CD4-positive, alpha-beta T cell treated with Interleukin-15 for 1 hour (primary cell): ENCODE measurements at regions not wholly inside any gene's neighbourhood (a gene's known extent, or its start where the extent isn't known, plus 50 kb on each side); places are given as distances from the start of the nearest gene placed in this dataset.

ENCODE experiments used
- DNase-seq: peaks from one replicate; pipeline ENCODE4 v3.0.0-alpha.2; 2020

DNA sequence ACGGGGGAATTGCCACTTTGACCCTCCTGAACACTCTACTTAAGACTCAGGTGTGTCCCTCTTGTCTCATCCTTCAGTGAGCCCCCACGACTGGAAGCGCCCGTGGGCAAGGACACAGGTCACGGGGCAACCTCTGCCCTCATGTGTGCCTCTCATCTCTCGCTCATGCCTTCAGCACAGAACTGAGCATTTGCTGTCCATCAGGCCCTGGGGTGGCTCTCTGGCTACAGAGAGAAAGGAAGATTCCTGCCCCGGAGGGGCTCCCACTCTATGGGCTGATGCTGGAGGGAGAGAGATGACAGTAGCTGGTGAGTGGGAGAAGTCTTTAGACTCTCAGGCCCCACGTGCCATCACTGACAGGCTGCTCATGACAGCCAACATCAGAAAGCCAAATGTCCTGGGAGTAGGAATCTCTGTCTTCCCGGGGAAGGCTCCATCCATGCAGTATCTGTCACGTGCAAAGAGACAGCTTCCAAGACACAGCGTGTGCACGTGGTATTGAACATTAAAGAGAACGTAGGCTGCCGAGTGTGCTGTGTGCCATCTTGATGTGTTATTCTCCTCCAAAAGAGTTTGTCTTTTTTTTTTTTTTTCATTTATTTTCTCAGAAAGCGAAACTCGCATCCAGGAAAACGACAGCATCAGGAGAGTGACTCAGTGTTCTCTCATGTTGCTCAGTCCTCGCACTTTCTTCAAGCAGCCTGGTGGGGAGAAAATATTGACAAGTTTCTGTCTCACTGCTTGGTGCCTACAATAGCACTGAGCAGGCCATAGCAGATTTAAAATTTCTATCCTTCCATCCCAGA is 190.5 kb downstream of the GAS1 start:
- no peak for DNase-seq

DNA sequence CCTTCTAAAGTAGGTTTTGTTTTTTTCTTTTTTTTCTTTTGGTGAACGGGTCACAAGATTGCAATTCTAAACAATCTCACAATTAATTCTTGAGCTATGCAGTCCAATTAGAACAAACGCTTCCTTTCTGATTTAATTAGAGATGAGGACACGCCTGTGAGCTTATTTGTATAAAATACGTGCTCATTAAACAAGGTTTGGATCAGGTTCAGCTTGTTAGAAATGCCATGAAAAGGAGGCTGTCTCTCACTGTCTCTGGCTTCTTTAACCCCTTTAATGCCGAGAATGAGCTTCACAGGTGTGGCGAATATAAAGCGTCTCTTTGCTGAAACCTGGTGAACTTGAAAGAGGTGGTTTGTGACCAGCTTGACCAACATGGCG is 191.8 kb downstream of the GAS1 start:
- no peak for DNase-seq

DNA sequence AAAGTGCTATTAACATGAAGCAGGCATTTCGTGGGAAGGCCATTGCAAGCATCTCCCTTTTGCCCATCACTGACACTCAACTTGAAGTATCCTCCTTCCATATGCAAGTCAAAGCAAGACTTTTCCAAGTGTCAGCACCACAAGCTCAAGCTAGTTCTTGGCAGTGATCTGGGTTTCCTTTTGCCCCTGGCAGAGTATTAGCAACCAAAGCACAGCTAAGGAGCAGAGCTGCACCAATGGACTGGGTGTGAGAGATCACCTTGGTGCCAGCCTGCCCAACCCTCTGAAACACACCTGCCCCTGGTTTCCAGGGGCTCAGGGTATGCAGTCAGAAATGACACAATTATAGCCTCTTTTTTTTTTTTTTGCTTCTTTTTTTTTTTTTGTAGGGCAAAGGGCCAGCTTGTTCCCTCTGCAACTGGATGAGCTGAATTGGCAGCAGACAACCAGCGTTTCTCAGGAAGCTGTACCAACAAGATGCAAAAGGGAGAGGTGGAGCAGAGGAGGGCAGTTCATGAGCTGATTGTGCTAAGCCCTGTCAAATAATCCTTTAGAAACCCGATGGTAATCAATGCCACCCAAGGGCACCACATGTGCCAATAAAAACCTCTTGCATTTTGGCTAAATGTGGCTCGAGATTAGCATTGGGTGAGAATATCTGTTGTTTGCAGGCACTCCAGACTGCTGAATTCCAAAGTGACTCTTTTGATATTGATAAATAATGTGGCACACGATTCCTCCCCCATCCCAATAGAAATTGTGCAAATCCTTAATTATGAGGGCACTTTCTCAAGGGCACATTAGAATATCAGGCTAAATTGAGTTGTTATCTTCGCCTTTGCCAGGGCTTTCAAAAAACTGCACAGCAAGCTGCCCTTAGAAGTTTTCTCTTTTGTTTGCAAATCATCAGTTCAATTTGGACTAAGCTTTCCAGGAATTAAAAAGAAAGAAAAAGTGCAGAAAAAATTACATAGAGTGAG is 192.4 kb downstream of the GAS1 start:
- DNase-seq: no peak

DNA sequence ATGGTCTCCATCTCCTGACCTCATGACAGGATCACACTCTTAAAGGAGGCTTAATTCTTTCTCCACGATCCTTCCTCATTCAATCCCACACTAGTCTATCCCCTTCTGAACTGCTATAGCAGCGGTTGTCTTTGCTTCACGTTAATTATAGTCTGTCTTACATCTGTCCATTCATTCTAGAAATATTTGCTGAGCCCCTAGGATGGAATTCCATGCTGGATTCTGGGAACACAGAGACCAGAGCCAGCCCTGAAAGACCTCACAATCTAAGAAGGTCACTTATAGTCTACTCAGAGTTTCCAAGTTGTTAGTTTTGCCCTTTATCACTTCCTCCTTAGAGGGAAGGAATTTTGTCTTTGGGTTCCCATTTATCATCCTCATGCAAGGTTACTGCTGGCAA is 193.5 kb downstream of the GAS1 start:
- no peak for DNase-seq

DNA sequence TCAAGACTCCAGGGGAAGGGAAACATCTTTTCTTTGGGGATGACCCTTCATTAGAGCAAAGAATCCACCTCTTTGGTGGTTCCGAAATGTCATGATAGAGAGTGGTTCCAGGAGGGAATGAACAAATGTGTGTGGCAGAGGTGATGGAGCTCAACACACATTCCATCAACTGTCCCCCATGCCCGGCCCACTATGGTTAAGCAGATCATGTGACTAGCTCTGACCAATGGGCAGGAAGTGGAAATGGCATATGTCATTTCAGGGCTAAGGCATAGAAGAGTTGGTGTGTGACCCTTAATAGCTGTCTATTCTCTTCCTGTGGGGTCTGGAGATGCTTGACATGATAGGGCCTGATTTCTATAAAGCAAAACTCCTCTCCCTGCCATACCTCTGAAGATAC is 194.6 kb downstream of the GAS1 start:
- no peak for DNase-seq

DNA sequence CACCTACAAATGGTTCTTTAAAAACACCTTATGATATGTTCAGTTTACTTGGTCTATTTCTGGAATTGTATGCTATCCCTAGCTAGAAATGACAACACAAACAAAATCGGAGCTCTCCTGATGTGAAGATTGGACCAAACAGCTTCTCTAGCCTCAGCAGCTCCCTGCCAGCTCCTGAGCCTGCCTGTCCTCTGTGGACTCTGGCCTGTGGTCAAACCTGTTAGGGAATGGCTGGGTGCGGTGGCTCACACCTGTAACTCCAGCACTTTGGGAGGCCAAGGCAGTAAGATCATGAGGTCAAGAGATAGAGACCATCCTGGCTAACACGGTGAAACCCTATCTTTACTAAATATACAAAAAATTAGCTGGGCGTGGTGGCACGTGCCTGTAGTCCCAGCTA is 195.3 kb downstream of the GAS1 start:
- DNase-seq: no peak

DNA sequence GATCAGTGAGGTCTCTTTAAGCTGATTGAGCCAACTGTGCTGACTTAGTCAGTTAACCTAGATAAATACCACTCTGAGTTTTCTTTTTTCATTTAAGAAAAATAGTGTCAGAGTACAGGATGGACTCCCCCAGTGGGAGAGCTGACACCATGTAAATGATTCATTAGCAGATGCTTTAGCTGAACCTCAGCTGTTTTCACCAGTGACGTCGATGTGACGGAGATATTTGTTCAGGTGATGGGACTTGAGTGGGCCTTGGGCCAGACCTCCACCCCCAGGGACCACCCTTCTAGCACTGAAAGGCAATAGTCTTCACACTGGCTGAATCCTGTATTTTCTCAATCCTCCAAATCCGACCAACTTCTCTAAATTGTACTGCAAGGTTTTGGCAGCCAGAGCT is 196.1 kb downstream of the GAS1 start:
- DNase-seq: no peak

DNA sequence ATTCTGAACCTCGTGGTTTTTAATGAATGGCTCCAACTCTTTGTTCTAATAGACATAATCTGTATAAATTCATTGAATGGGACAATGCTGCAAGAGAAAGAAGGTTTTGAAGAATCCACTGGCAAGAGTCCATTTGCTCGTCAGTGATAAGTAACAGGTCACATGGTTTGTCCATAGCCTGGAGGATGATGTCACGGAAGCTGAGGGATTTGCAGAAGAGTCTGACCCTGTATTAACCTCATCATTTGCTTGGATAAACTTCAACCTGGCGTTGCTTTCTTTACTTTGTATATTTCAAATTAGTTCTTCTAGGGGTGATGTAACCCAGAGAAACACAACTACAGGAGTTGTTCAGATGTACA is 197.4 kb downstream of the GAS1 start:
- no peak for DNase-seq

DNA sequence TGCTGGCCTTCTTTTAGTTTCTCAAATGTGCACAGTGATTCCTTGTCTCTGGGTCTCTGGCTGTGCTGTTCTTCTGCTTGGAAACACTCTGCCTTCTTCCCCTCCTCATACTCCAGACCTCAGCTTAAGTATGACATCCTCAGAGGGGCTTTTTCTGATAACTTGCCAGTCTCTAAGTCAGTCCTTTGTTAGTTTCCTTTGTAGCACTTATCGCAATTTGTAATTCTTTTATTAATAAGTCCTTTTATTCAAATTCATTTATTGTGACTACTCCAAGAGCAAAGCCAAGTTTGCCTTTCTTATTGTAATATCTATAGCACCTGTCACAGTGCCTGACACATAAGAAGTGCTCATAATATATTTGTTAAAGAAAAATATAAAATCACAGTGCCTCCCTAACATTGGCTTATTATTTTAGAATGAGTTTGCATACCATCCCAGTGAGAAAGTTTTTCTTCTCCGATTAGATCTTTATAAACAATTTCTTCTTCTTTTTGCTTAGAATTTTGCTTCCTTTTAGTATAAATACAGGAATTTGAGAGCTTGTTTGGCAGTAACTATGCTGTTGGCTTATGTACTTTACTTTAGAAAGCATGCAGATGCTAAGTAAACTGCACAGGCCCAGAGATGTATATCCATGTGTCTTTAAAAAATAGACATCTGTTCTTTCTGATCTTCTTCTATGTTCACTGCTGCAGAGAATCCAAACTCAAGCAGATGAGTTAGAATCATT is 198.0 kb downstream of the GAS1 start:
- no peak for DNase-seq

DNA sequence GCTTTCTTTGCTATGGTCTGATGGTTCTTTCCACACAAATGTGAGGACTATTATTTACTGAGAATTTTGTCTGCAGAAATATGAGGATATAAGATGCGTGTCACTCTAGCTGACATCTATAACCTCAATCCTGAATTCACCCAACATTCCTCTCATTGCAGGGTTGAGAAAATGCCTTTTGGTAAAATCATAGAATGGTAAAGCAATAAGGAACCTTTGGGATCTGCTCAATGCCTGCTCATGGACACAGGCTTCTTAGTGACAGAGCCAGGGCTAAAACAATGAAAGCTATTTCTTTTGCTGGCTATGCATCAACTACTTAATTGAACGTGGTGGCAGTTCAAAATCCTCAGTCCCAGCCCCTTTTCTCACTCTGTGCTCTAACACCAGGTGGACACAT is 199.6 kb downstream of the GAS1 start:
- no peak for DNase-seq

DNA sequence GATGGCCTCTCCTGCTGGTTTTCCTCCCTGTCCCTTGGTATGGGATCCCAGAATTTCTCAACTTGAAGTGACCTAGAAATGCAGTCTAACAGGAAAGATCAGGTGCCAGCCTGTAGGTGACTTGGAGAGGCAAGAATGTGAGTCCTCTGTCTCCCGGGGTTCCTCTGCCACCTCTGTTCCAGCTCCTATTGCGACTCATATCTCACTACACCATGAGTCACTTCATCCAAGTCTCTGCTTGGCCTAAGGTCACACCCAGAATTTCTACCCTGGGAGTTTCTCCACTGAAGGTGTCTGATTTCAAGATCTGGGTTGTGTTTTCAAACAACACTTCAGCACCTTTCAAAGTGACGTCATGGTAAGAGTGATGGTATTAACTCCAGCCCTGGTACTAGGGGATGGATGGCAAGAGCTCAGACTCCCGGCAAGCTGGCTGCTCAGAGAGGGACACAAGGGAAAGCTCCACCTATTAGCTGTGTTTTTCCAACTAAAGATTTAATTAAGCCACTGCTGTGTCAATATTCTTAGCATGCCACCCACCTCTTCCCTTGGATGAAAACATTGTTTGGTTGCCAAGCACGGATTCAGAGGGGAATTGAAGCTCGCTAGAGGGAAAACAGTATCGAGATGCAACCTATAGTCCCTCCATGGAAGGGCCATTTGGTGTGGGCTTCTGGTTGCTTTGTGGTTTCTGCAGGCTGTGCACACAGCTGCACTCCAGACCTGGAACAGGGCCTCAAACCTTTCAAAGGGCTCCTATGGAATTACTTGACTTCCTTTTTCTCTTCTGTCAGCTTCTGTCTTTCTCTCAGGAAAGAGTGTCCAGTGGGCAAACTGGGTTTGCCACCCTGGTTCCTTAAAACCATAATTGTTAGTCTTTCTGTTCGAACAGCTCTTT is 205.7 kb downstream of the GAS1 start:
- no peak for DNase-seq

DNA sequence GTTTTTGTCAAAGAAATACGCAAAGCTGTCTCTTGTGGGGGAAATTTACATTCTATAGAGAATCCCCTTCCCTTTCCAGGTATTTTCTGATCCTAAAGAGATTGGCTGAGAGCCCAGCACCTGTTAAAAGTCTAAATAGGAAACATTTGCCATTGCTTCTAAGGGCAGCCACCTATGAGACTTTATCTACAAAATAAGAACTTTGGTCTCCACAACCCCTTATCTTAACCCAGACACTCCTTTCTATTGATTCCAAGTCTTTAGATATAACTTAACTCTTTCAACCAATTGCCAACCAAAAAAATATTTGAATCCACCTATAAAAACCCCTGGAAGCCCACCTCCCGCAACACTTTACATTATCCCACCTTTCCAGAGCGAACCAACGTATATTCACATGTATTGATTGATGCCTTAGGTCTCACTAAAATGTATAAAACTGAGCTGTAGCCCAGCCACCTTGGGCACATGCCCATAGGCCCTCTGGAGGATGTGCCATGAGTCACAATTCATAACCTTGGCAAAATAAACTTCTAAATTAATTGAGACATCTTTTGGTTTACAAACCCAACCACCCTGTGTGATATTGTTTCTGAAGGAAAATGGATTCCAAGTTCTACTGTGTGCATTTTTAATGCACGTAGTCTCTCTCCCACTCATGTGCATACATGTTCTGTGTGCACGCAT is 211.4 kb downstream of the GAS1 start:
- DNase-seq: no peak

DNA sequence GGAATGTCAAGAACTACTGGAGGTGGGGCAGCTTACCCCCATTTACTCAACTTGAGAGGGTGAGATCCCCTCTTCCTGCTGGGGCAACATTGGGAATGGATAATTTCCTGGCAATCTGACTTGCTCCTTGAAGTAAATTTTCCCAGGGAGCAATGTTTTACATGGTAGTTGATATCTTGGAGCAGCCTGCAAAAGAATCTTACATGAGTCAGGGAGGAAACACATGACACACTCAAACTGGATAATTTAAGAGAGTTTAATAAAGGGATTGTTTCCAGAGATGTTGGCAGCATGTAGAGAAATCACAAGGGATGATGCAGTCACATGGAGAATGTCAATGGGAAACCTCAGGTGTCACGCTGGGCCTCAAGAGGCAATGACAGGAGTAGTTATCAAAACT is 212.5 kb downstream of the GAS1 start:
- DNase-seq: no peak

DNA sequence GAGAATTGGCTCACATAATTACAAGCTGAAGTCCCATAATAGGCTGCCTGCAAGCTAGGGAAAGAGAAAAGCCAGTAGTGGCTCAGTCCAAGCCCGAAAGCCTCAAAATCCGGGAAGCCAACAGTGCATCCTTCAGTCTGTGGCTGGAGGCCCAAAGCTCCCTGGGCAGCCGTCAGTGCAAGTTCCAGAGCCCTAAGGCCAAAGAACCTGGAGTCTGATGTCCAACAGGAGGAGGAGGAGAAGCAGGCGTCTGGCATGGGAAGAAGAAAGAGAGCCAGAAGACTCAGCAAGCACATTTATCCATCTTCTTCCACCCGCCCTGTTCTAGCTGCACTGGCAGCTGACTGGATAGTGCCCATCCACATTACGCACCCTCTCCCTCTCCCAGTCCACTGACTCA is 213.4 kb downstream of the GAS1 start:
- DNase-seq: no peak

DNA sequence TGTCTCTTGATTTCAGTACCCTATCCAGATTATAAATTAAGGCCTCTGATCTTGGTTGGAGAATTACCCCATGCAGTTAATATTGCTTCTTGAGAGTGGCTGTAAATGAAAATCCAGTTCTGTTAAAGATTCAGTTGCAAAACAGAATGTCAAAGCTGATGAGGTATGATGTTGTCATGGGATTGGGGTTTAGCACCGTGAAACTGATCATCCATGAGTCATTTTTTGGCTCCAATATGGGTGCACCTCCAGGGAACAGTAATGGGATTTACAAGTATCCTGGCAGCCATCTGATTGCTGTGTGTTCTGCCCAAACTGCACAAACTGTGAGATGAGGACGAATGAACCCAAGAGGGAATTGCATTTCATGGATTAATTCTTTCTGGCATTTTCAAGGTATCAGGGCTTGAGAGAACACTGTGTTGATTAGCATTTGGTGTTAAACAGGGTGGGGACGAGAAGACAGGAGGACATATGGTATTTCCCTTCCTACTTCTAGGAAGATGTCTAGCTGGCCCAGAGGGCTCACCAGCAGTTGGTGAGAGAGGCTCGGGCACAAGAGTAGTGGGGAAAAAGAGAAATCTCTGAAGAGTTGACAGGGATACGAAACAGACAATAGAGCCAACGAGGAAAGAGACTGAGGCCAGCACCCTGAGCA is 214.7 kb downstream of the GAS1 start:
- DNase-seq: no peak

DNA sequence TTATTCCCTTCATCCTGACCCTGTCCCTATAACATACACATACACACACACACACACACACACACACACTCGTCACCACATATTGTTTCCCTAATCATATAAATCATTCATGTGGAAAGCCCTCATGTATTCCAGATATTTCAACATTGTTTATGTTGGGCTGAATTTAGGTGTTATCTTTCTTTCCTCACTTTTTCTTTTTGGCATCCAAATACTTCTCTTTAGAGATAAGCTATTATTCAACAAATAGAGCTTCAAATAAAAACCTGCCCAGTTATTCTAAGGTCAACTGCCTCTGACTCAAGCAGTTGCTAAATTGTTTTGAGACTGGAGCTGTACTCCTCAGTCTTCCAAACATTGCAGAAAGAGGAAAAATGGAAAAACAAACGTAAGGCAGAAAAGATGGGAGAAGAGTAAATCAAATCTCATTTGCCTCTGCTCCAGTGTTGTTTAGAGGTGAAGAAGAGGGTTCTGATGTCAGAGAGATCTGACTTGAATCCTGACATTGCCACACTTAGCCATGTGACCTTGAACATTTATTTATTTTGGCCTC is 215.7 kb downstream of the GAS1 start:
- DNase-seq: no peak

DNA sequence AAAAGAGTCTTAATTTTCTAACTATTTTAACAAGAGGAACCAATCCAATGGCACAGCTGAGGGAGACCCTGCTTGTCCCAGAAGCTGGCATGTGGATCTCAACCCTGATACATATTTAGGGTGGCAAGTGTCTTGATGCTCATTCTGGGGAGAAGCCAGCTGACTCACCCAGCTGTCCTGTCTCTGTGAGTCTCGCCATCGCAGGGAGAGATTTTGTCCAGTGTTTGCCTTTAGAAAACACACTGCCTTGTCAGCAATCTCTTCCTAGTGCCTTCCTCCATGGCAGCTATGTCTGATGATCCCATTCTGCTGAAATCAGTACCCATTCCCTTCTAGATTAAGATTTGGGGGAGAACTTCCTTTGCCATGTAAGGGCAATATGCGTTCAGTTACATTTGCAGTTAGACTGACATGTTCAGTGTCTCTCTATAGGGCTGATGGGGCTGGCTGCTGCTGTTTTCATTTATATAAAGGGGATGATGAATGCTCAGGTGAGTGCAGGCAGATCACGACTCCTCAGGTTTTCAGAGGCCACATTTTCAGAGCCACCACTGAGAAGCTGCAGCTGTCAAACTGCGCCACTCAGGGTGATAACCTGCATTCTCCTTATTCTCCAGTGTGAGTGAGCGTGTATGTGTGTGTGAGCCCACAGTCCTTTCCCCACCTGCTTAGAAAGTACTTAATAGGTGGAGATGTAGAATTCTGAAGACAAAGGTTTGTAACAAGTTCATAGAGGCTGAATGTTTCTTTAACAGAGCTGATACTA is 217.0 kb downstream of the GAS1 start:
- DNase-seq: no peak

DNA sequence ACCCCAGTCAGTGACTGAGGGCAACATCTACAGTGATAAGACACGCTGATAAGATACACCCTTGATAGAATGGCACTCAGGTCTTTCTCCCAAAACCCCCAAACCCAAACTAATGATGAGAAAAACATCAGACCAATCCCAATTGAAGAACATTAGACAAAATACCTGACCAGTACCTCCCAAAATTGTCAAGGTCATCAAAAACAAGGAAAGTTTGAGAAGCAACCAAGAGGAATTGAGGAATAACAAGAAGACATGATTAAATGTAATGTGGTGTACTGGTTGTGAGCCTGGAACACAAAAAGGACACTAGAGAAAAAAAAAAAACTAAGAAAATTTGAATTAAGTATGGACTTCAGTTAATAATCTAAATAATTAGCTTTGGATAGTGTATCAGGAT is 222.8 kb downstream of the GAS1 start:
- no peak for DNase-seq

DNA sequence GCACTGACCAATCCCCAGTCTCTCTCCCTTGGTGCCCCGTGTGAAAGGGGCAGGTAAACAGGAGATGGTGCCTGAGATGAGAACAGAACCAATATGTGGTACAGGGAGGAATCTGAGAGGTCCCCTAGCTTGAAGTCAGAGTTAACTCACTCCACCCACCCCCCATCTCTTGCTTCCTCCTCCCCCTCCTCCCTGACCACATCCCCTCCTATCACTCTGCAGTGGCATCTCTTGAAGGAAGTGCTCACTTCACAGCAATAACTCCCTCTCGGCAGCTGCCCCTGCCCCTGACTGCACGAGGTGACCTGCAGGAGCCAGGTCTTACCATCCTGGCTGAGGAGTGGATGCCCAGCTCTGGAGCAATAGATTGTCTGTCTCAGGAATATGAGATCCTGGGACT is 224.0 kb downstream of the GAS1 start:
- DNase-seq: no peak

DNA sequence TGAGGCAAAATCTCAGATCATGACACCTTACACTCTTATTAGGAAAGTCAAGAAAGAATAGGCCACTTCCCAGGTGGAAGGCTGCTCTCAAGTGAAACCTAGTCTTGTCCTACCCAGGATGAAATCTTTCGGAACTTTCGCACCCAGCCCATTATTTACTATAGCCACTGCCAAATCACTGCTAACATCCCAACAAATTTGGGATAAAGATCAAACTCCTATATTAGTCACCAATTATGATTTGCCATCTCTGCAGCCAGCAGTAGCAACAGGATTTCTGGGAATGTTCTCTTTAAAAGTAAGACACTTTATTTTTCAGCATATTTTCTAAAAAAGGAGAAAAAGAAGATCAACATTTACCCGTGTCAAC is 224.6 kb downstream of the GAS1 start:
- no peak for DNase-seq
